ENCODE measurements at regions not wholly inside any gene's neighbourhood (a gene's known extent, or its start where the extent isn't known, plus 50 kb on each side); places are given as distances from the start of the nearest gene placed in this dataset.
"Not testable (repeated sequence)": the region's sequence is repeated elsewhere in the genome, so short reads cannot be mapped to it uniquely, and the experiment has no call there.

DNA sequence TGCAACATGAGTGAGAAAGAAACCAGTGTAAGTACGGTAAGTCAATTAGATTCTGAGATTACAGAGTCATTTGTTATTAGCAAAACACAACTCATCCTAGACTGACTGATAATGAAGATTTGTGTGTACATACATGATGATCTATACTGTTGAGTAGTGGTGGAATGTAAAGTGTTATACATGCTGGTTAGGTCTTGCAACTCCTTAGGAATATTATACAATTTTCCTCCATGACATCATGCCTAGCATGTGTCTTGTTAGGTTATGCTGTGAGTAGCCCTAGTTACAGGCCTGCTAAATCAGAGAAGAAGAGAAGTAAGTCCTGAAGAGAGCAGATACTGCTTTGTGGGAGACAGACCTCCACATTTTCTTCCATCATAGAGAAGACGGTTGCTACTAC, 880.6 kb downstream of the LUZP2 start:
- H3K9me3 Mint-ChIP-seq = peaks cover 17% of the 10 kb centered on the region
- H3K27me3 Mint-ChIP-seq (ENCODE audit: low read depth) = no peaks in the 10 kb centered on the region
- no peaks in the 10 kb centered on the region for H3K36me3 Mint-ChIP-seq (ENCODE audit: low read depth)
- H3K27ac Mint-ChIP-seq = no peak overlapping the region
- H3K4me3 Mint-ChIP-seq = no peak overlapping the region
- no peaks in the 10 kb centered on the region for H3K4me1 Mint-ChIP-seq (ENCODE audit: low read depth)

- Mint-ChIP-seq H3K36me3 (ENCODE audit: low read depth) (no peaks in the 10 kb centered on the region), H3K4me1 (ENCODE audit: low read depth) (no peaks in the 10 kb centered on the region), H3K4me3 (no peak overlapping the region), H3K27me3 (ENCODE audit: low read depth) (no peaks in the 10 kb centered on the region), H3K9me3 (peaks cover 17% of the 10 kb centered on the region), H3K27ac (no peak overlapping the region)
These were observed 900.0 kb downstream of the LUZP2 start for GRCh38 chr11:25396847-25397246.

GRCh38 chr11:25408146-25408545, 911.3 kb downstream of the LUZP2 start:
- no peak overlapping the region for H3K27ac Mint-ChIP-seq
- no peaks in the 10 kb centered on the region for H3K27me3 Mint-ChIP-seq (ENCODE audit: low read depth)
- no peaks in the 10 kb centered on the region for H3K36me3 Mint-ChIP-seq (ENCODE audit: low read depth)
- H3K4me1 Mint-ChIP-seq (ENCODE audit: low read depth) = no peaks in the 10 kb centered on the region
- H3K4me3 Mint-ChIP-seq = no peak overlapping the region
- H3K9me3 Mint-ChIP-seq = peaks cover 14% of the 10 kb centered on the region

GRCh38 chr11:25415793-25416192, 916.1 kb upstream of the ANO3 start:
- Mint-ChIP-seq H3K27ac (no peak overlapping the region), H3K4me3 (no peak overlapping the region), H3K36me3 (ENCODE audit: low read depth) (no peaks in the 10 kb centered on the region), H3K4me1 (ENCODE audit: low read depth) (no peaks in the 10 kb centered on the region), H3K27me3 (ENCODE audit: low read depth) (no peaks in the 10 kb centered on the region), H3K9me3 (peaks cover 14% of the 10 kb centered on the region)

DNA sequence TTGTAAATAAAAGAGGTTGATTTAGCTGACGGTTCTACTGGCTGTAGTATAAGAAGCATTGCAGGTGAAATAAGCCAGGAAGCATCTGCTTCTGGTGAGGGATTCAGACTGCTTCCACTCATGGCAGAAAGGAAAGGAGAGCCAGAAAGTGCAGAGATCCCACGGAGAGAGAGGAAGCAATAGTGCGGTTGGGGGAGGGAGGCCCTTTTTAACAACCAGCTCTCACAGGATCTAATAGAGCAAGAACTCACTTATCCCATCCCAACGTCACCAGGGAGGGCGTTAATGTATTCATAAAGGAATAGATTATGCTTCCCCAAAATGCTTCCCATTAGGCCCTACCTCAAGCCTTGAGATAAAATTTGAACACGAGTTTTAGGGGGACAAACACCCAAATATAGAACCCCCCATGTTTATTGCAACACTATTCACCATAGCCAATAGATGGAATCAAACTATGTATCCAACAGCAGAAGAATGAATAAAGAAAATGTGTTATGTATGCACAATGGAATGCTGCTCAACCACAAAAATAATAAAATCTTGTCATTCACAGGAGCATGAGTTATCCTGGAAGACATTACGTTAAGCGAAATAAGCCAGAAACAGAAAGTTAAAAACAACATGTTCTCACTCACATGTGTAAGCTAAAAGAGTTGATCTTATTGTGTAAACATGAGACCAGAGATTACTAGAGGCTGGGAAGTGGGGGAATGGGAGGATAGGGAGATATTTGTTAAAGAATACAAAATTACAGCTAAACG, 908.3 kb upstream of the ANO3 start:
- no peaks in the 10 kb centered on the region for H3K36me3 Mint-ChIP-seq (ENCODE audit: low read depth)
- no peaks in the 10 kb centered on the region for H3K27me3 Mint-ChIP-seq (ENCODE audit: low read depth)
- H3K27ac Mint-ChIP-seq = no peak overlapping the region
- H3K4me1 Mint-ChIP-seq (ENCODE audit: low read depth) = no peaks in the 10 kb centered on the region
- peaks cover 11% of the 10 kb centered on the region for H3K9me3 Mint-ChIP-seq
- H3K4me3 Mint-ChIP-seq = no peak overlapping the region

- H3K4me3 Mint-ChIP-seq = no peak overlapping the region
- H3K36me3 Mint-ChIP-seq (ENCODE audit: low read depth) = no peaks in the 10 kb centered on the region
- no peak overlapping the region for H3K27ac Mint-ChIP-seq
- H3K27me3 Mint-ChIP-seq (ENCODE audit: low read depth) = no peaks in the 10 kb centered on the region
- H3K4me1 Mint-ChIP-seq (ENCODE audit: low read depth) = no peaks in the 10 kb centered on the region
- H3K9me3 Mint-ChIP-seq = peaks cover 4% of the 10 kb centered on the region
These were observed 899.6 kb upstream of the ANO3 start for GRCh38 chr11:25432376-25432775.

GRCh38 chr11:25435197-25435596, 896.7 kb upstream of the ANO3 start:
- Mint-ChIP-seq H3K36me3 (ENCODE audit: low read depth) (no peaks in the 10 kb centered on the region), H3K4me3 (no peak overlapping the region), H3K4me1 (ENCODE audit: low read depth) (no peaks in the 10 kb centered on the region), H3K9me3 (peaks cover 4% of the 10 kb centered on the region), H3K27ac (no peak overlapping the region), H3K27me3 (ENCODE audit: low read depth) (no peaks in the 10 kb centered on the region)

- no peak overlapping the region for H3K27ac Mint-ChIP-seq
- H3K4me1 Mint-ChIP-seq (ENCODE audit: low read depth) = no peaks in the 10 kb centered on the region
These were observed 895.6 kb upstream of the ANO3 start for GRCh38 chr11:25436326-25436725.

GRCh38 chr11:25441421-25441820, 890.5 kb upstream of the ANO3 start:
- Mint-ChIP-seq H3K4me1 (ENCODE audit: low read depth) (no peaks in the 10 kb centered on the region), H3K27me3 (ENCODE audit: low read depth) (no peaks in the 10 kb centered on the region)

More at GRCh38 chr11:25436326-25436725, 895.6 kb upstream of the ANO3 start:
- Mint-ChIP-seq H3K27me3 (ENCODE audit: low read depth) (no peaks in the 10 kb centered on the region), H3K9me3 (peaks cover 4% of the 10 kb centered on the region), H3K36me3 (ENCODE audit: low read depth) (no peaks in the 10 kb centered on the region), H3K4me3 (no peak overlapping the region)

DNA sequence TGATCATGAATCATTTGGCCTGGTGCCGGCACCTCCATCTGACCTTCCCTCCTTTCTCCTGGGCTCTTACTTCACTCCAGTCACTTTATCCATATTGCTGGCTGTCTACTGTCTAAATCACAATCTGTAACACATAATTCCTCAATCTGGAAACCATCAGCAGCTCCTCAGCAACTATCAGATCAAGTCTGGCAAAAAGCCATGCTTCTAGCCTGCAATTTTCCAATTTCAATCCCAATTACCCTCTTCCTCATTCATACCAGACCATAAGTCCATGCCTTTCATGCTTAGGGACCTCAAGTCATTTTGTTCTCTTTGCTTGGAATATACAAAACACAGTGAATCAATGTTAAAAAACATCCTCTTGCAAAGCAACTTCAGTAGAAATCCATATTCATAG, 882.8 kb upstream of the ANO3 start:
- H3K36me3 Mint-ChIP-seq (ENCODE audit: low read depth) = no peaks in the 10 kb centered on the region
- no peaks in the 10 kb centered on the region for H3K27me3 Mint-ChIP-seq (ENCODE audit: low read depth)
- no peaks in the 10 kb centered on the region for H3K4me1 Mint-ChIP-seq (ENCODE audit: low read depth)
- peaks cover 17% of the 10 kb centered on the region for H3K9me3 Mint-ChIP-seq
- H3K27ac Mint-ChIP-seq = no peak overlapping the region
- no peak overlapping the region for H3K4me3 Mint-ChIP-seq

More at GRCh38 chr11:25441421-25441820, 890.5 kb upstream of the ANO3 start:
- peaks cover 7% of the 10 kb centered on the region for H3K9me3 Mint-ChIP-seq
- H3K4me3 Mint-ChIP-seq = no peak overlapping the region
- no peak overlapping the region for H3K27ac Mint-ChIP-seq
- no peaks in the 10 kb centered on the region for H3K36me3 Mint-ChIP-seq (ENCODE audit: low read depth)

DNA sequence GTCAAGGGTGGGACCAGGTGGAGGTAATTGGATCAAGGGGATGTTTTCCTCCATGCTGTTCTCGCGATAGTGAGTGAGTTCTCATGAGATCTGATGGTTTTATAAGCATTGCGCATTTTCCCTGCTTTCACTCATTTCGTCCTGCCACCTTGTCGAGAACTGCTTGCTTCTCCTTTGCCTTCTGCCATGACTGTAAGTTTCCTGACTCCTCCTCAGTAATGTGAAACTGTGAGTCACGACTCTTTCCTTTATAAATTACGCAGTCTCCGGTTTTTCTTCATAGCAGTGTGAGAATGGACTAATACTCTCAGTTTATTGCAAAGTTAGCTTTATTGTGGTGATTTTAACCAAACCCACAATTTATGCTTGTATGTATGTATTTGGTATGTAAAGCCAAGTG, 878.5 kb upstream of the ANO3 start:
- Mint-ChIP-seq H3K36me3 (ENCODE audit: low read depth) (no peaks in the 10 kb centered on the region), H3K4me3 (no peak overlapping the region), H3K27ac (no peak overlapping the region), H3K9me3 (peaks cover 10% of the 10 kb centered on the region), H3K4me1 (ENCODE audit: low read depth) (no peaks in the 10 kb centered on the region), H3K27me3 (ENCODE audit: low read depth) (no peaks in the 10 kb centered on the region)

DNA sequence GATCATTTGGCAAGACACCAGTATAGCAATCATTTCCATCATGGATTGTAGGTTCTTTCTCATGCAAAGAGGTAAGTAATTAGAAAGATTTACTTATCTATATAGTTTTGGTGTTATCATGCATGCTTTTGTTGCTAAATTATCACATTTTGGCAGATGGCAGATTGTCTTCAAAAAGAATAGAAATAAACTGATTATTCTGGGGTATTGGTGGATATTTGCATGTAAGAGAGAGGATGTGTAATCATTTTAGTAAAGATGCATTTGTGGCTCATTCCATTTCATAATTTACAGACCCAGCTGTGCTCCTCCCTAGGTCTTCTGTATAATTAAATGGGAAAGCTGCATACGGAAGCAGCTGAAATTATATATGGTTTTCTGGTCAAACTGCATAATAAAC, 875.7 kb upstream of the ANO3 start:
- Mint-ChIP-seq H3K27me3 (ENCODE audit: low read depth) (no peaks in the 10 kb centered on the region), H3K36me3 (ENCODE audit: low read depth) (no peaks in the 10 kb centered on the region), H3K27ac (no peak overlapping the region), H3K4me1 (ENCODE audit: low read depth) (no peaks in the 10 kb centered on the region), H3K9me3 (peaks cover 11% of the 10 kb centered on the region), H3K4me3 (no peak overlapping the region)

- no peak overlapping the region for H3K27ac Mint-ChIP-seq
- no peak overlapping the region for H3K4me3 Mint-ChIP-seq
- no peaks in the 10 kb centered on the region for H3K27me3 Mint-ChIP-seq (ENCODE audit: low read depth)
- H3K36me3 Mint-ChIP-seq (ENCODE audit: low read depth) = no peaks in the 10 kb centered on the region
- peaks cover 14% of the 10 kb centered on the region for H3K9me3 Mint-ChIP-seq
- H3K4me1 Mint-ChIP-seq (ENCODE audit: low read depth) = no peaks in the 10 kb centered on the region
These were observed 847.9 kb upstream of the ANO3 start for GRCh38 chr11:25483915-25484635.

DNA sequence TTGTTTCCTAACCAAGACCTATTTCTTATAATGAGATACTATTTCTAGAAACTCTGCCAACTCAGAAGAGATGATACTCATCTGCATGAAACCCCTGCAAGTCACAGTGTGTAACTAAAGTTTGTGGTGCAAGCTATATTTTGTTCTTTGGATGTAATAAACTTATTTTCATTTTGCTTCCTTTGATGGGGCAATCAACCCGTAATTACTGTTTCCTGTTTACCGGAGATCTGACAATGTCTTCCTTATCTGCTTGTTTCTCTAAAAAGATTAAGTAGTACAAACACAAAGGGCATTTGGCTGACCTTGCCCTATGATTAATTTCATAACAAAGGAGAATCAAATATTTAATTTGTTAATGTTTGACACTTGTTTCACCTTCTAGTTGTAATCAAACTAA, 846.6 kb upstream of the ANO3 start:
- Mint-ChIP-seq H3K27me3 (ENCODE audit: low read depth) (no peaks in the 10 kb centered on the region), H3K9me3 (peaks cover 14% of the 10 kb centered on the region), H3K4me1 (ENCODE audit: low read depth) (no peaks in the 10 kb centered on the region), H3K36me3 (ENCODE audit: low read depth) (no peaks in the 10 kb centered on the region), H3K4me3 (no peak overlapping the region), H3K27ac (no peak overlapping the region)

DNA sequence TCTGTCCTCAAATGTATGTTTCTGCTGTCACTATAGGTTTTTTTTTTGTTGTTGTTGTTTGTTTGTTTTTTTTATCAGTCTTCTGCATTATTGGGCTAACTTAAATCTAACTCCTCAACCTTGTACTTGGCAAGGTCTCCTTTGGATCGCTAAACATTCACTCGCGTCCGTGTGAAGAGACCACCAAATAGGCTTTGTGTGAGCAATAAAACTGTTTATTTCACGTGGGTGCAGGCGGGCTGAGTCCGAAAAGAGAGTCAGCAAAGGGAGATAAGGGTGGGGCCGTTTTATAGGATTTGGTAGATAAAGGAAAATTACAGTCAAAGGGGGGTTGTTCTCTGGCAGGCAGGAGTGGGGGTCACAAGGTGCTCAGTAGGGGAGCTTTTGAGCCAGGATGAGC, 845.6 kb upstream of the ANO3 start:
- H3K4me3 Mint-ChIP-seq; H3K27me3 Mint-ChIP-seq (ENCODE audit: low read depth); H3K4me1 Mint-ChIP-seq (ENCODE audit: low read depth); H3K27ac Mint-ChIP-seq; H3K36me3 Mint-ChIP-seq (ENCODE audit: low read depth): not testable (repeated sequence)
- H3K9me3 Mint-ChIP-seq = peaks cover 12% of the 10 kb centered on the region
